Smooth muscle cell (in vitro differentiated cells): ENCODE measurements at regions not wholly inside any gene's neighbourhood (a gene's known extent, or its start where the extent isn't known, plus 50 kb on each side); places are given as distances from the start of the nearest gene placed in this dataset.
A peak's percentile ranks its signal among the peaks of the same experiment; 100 is the strongest.

ENCODE experiments used
- DNase-seq: peaks from one replicate; lab custom pipeline; 2025; ENCODE audit not compliant: unreplicated experiment; lab: John Stamatoyannopoulos, UW
- H2AFZ ChIP-seq: fragments of 200-600 bp; sonication (generic); 2 replicates; pipeline ENCODE4 v1.6.0; 2016; ENCODE audit warnings: antibody characterized with exemption, low read depth, mild to moderate bottlenecking
- H3F3A ChIP-seq: fragments of 200-600 bp; sonication (generic); 2 replicates; pipeline ENCODE4 v1.6.0; 2017; ENCODE audit warnings: antibody characterized with exemption, low read depth
- H3K27ac ChIP-seq: fragments of 200-600 bp; sonication (generic); 2 replicates; pipeline ENCODE4 v1.5.1; 2016; ENCODE audit warnings: low read depth, mild to moderate bottlenecking
- H3K27me3 ChIP-seq: fragments of 200-600 bp; sonication (generic); 2 replicates; pipeline ENCODE4 v1.6.1; 2016; ENCODE audit warnings: low read depth, mild to moderate bottlenecking
- H3K36me3 ChIP-seq: fragments of 200-600 bp; sonication (generic); 2 replicates; pipeline ENCODE4 v1.5.1; 2016; ENCODE audit warnings: low read depth
- H3K4me1 ChIP-seq: fragments of 200-600 bp; sonication (generic); 2 replicates; pipeline ENCODE4 v1.5.1; 2016; ENCODE audit warnings: low read depth
- H3K4me2 ChIP-seq: fragments of 200-600 bp; sonication (generic); 2 replicates; pipeline ENCODE4 v1.6.0; 2016; ENCODE audit warnings: mild to moderate bottlenecking
- H3K4me3 ChIP-seq: fragments of 200-600 bp; sonication (generic); 2 replicates; pipeline ENCODE4 v1.5.1; 2016; ENCODE audit warnings: mild to moderate bottlenecking
- H3K79me2 ChIP-seq: fragments of 200-600 bp; sonication (generic); 2 replicates; pipeline ENCODE4 v1.6.0; 2016; ENCODE audit warnings: low read depth, mild to moderate bottlenecking
- H3K9ac ChIP-seq: fragments of 200-600 bp; sonication (generic); 2 replicates; pipeline ENCODE4 v1.6.0; 2016; ENCODE audit warnings: low read depth
- H3K9me3 ChIP-seq: fragments of 200-600 bp; sonication (generic); replicated peaks from 2 replicates; pipeline ENCODE4 v1.5.1; 2016; ENCODE audit warnings: low read depth
- H4K20me1 ChIP-seq: fragments of 200-600 bp; sonication (generic); 2 replicates; pipeline ENCODE4 v1.6.0; 2016; ENCODE audit warnings: low read depth
- WGBS: methylation state at CpG from one replicate; pipeline ENCODE4 v1.1.7; 2016; ENCODE audit warnings: low lambda C conversion rate; 5-methylcytosine and 5-hydroxymethylcytosine counted together
- TF ChIP-seq, protein P1 (sequence below): fragments of 200-600 bp; sonication (generic); IDR thresholded peaks from 2 replicates; pipeline ENCODE4 v1.5.1; 2017; ENCODE audit warnings: borderline replicate concordance, mild to moderate bottlenecking, antibody characterized with exemption; ENCODE audit not compliant: insufficient read depth, poor library complexity, severe bottlenecking

DNA sequence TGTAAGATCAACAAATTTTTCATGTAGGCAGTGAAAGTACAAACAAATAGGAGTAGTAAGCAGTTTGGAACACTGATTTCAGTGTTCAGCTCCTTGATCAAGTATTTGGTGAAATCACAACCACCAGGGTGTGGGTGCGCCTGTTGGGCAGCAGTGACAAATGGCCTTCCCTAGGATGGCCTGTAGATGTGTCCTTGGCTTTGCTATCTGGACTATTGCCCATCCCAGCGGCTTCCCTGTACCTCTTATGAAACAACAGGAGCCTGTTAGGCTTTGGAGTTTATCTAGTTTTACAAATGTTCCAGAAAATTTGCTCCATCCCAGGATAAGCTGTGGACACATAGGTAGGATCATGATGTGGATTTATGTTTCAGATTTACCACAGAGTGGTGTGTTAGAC lies 216.8 kb upstream of the FAT1 start:
- no peak for DNase-seq
- peaks cover 14% of the 10 kb centered on the region for H3K4me1 ChIP-seq
- no peaks in the 10 kb centered on the region for H3K9me3 ChIP-seq
- TF ChIP-seq, protein P1, sequence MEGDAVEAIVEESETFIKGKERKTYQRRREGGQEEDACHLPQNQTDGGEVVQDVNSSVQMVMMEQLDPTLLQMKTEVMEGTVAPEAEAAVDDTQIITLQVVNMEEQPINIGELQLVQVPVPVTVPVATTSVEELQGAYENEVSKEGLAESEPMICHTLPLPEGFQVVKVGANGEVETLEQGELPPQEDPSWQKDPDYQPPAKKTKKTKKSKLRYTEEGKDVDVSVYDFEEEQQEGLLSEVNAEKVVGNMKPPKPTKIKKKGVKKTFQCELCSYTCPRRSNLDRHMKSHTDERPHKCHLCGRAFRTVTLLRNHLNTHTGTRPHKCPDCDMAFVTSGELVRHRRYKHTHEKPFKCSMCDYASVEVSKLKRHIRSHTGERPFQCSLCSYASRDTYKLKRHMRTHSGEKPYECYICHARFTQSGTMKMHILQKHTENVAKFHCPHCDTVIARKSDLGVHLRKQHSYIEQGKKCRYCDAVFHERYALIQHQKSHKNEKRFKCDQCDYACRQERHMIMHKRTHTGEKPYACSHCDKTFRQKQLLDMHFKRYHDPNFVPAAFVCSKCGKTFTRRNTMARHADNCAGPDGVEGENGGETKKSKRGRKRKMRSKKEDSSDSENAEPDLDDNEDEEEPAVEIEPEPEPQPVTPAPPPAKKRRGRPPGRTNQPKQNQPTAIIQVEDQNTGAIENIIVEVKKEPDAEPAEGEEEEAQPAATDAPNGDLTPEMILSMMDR: no peak
- no peaks in the 10 kb centered on the region for H3K36me3 ChIP-seq
- H3F3A ChIP-seq: no peaks in the 10 kb centered on the region
- H4K20me1 ChIP-seq: no peaks in the 10 kb centered on the region
- WGBS: 89% methylated on average over 2 of the region's 2 CpGs
- no peak overlapping the region for H2AFZ ChIP-seq
- H3K9ac ChIP-seq: no peak overlapping the region
- H3K4me3 ChIP-seq: no peak overlapping the region
- H3K27ac ChIP-seq: no peak overlapping the region
- no peak overlapping the region for H3K4me2 ChIP-seq
- H3K79me2 ChIP-seq: no peaks in the 10 kb centered on the region
- H3K27me3 ChIP-seq: no peaks in the 10 kb centered on the region

DNA sequence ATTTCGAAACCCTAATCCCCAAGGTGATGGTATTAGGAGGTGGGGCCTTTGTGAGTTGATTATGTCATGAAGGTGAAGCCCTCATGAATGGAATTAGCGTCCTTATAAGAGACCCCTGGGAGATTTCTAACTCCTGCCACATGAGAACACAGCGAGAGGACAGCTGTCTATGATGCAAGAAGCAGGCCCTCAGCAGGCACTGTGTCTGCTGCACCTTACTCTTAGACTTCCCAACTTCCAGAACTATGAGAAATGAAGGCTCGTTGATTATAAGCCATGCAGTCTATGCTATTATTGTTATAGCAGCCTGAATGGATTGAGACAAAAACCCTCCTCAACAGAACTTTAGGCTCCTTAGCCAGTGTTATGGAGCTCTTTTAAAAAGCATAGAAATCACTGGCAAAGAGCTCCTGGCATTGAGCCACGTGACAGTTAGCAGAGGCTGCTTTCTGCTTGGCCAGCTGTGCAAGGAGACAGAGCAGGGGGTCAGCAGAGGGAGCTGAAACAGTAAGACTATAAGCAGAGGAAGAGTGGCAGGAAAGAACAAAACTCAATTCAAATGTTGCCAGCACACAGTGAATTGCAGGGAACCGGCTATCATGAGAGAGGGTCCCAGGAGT lies 219.2 kb upstream of the FAT1 start:
- no peaks in the 10 kb centered on the region for H3F3A ChIP-seq
- no peaks in the 10 kb centered on the region for H3K27me3 ChIP-seq
- no peak overlapping the region for H3K4me2 ChIP-seq
- no peak overlapping the region for H3K9ac ChIP-seq
- H3K27ac ChIP-seq: no peak overlapping the region
- peaks cover under 1% of the 10 kb centered on the region for H3K4me1 ChIP-seq
- H3K4me3 ChIP-seq: no peak overlapping the region
- H3K9me3 ChIP-seq: no peaks in the 10 kb centered on the region
- 79% methylated on average over 6 of the region's 6 CpGs for WGBS
- H3K79me2 ChIP-seq: no peaks in the 10 kb centered on the region
- no peaks in the 10 kb centered on the region for H3K36me3 ChIP-seq
- no peaks in the 10 kb centered on the region for H4K20me1 ChIP-seq
- no peak overlapping the region for H2AFZ ChIP-seq
- peak; percentile 6 for DNase-seq
- TF ChIP-seq, protein P1: no peak

DNA sequence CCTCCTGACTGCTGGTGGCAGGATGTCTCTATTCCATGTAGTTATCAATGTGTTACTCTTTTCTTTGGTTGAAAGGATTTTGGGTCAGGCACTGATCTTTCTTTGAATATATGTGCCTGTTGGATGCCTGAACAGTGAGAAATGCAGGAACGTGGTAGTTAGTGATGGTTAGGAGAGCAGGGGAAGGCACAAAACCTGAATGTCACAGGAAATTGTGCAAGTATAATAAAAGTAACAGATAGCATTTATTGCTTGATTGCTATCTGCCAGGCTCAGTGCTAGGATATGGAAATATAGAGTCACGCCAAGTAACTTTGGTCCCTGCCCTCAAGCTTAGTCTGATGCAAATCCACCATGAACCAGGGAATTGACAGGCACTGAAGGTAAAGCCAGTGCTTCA lies 219.8 kb upstream of the FAT1 start:
- H3K9ac ChIP-seq: no peak overlapping the region
- H3K4me3 ChIP-seq: no peak overlapping the region
- no peak for DNase-seq
- TF ChIP-seq, protein P1: no peak
- 52% methylated on average over 2 of the region's 2 CpGs for WGBS
- no peak overlapping the region for H2AFZ ChIP-seq
- peaks cover 6% of the 10 kb centered on the region for H3K4me1 ChIP-seq
- H3K27ac ChIP-seq: no peak overlapping the region
- H3K27me3 ChIP-seq: no peaks in the 10 kb centered on the region
- no peaks in the 10 kb centered on the region for H3F3A ChIP-seq
- no peaks in the 10 kb centered on the region for H4K20me1 ChIP-seq
- H3K79me2 ChIP-seq: no peaks in the 10 kb centered on the region
- H3K36me3 ChIP-seq: no peaks in the 10 kb centered on the region
- H3K9me3 ChIP-seq: no peaks in the 10 kb centered on the region
- no peak overlapping the region for H3K4me2 ChIP-seq

DNA sequence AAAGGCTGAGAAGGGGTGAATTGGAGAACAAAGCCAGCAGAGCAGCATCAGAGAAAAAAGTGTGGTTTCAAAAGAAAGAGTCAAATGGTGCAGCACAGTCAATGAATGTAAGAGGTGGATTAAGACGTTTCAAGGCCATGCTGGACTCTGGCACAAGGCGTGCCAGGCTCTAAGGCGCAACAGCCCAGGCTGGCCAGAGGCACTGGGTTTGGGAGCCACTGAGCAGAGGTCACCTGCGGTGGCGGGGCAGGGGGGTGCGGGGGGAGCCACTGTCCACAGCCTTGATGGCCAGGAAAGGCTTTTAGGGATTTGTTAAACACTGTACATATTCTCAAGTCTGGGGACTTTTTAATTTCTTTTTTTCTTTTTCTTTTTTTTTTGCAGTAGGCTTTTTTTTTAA lies 222.5 kb upstream of the FAT1 start:
- TF ChIP-seq, protein P1: no peak
- Histone ChIP-seq H3K27ac (no peak overlapping the region), H3K79me2 (no peaks in the 10 kb centered on the region), H3K27me3 (no peaks in the 10 kb centered on the region), H3K4me1 (peaks cover 10% of the 10 kb centered on the region), H2AFZ (no peak overlapping the region), H3K36me3 (no peaks in the 10 kb centered on the region), H4K20me1 (no peaks in the 10 kb centered on the region), H3K4me3 (no peak overlapping the region), H3K4me2 (no peak overlapping the region), H3K9me3 (no peaks in the 10 kb centered on the region), H3K9ac (no peak overlapping the region), H3F3A (no peaks in the 10 kb centered on the region)
- 94% methylated on average over 6 of the region's 6 CpGs for WGBS
- DNase-seq: no peak
